GM23248 (cell line): ENCODE measurements at regions not wholly inside any gene's neighbourhood (a gene's known extent, or its start where the extent isn't known, plus 50 kb on each side); places are given as distances from the start of the nearest gene placed in this dataset.

ENCODE experiments used
- EZH2 ChIP-seq: fragments of 200-600 bp; sonication (generic); IDR thresholded peaks from 2 replicates; pipeline ENCODE4 v1.6.1; 2018; ENCODE audit warnings: antibody characterized with exemption, mild to moderate bottlenecking; ENCODE audit not compliant: insufficient read depth, poor library complexity, severe bottlenecking
- EZH2phosphoT487 ChIP-seq: fragments of 200-600 bp; sonication (generic); IDR thresholded peaks from 2 replicates; pipeline ENCODE4 v1.6.1; 2018; ENCODE audit warnings: antibody characterized with exemption, moderate library complexity, mild to moderate bottlenecking, low read depth; ENCODE audit not compliant: insufficient read depth

- no peak for TF ChIP-seq EZH2
- TF ChIP-seq EZH2phosphoT487 = no peak
Measured at GRCh38 chr3:5463991-5464390, 276.5 kb downstream of the EDEM1 start.
